ENCODE measurements at regions not wholly inside any gene's neighbourhood (a gene's known extent, or its start where the extent isn't known, plus 50 kb on each side); places are given as distances from the start of the nearest gene placed in this dataset.

DNA sequence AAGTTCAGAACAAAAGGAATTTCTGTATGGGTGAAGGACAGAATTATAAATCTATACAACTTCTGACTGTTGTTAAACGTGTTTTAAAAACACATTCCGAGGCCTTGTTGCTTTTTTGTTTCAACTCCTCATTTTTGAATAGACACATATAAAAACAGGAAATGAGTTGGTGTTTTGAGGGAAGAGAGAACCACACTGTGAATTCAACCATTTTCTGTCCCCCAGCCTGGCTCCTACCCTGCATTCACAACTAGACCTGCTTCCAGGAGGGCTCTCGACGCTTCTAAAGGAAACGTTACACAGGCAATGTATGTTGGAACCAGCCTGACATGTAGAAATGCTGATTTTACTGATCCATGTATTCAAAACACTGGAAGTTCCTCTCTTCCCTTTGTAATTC, 76.5 kb downstream of the OR13A1 start:
- H3K4me1 ChIP-seq (ENCODE audit: low read depth), result no peaks in the 10 kb centered on the region
- H3K36me3 ChIP-seq (ENCODE audit: low read depth), result no peaks in the 10 kb centered on the region
- TF ChIP-seq CTCF (IDR thresholded peaks at IDR 0.05), result no peak
- intact Hi-C loops (cut with DNase I, micrococcal nuclease), result no loop called here
- H3K4me3 ChIP-seq, result no peak overlapping the region
- no peaks in the 10 kb centered on the region for H3K9me3 ChIP-seq
- ATAC-seq (no peak), DNase-seq (no peak)

DNA sequence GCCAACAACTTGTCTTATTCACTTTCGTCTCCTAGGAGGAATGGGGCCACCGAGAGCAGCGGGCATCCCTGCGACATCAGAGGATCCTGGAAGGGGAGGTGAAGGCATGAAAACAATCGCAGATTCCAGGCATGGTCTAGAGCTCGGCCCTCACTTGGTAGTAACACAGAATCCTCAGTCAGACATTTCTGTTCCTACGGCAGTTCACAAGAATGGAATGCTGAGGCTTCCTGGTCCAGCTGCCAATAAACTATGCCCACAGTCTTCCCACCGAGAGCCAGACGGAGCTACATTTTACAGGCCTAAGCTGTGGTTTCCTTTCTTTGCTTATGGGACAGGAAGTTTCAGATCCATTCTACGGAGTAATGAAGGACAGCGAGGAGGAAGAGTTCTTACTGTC, 75.8 kb downstream of the OR13A1 start:
- intact Hi-C loops (cut with DNase I, micrococcal nuclease), result no loop called here
- Histone ChIP-seq H3K4me3 (no peak overlapping the region), H3K4me1 (ENCODE audit: low read depth) (no peaks in the 10 kb centered on the region), H3K9me3 (no peaks in the 10 kb centered on the region), H3K36me3 (ENCODE audit: low read depth) (no peaks in the 10 kb centered on the region)
- DNase-seq (no peak), ATAC-seq (no peak)
- no peak for TF ChIP-seq CTCF (IDR thresholded peaks at IDR 0.05)

DNA sequence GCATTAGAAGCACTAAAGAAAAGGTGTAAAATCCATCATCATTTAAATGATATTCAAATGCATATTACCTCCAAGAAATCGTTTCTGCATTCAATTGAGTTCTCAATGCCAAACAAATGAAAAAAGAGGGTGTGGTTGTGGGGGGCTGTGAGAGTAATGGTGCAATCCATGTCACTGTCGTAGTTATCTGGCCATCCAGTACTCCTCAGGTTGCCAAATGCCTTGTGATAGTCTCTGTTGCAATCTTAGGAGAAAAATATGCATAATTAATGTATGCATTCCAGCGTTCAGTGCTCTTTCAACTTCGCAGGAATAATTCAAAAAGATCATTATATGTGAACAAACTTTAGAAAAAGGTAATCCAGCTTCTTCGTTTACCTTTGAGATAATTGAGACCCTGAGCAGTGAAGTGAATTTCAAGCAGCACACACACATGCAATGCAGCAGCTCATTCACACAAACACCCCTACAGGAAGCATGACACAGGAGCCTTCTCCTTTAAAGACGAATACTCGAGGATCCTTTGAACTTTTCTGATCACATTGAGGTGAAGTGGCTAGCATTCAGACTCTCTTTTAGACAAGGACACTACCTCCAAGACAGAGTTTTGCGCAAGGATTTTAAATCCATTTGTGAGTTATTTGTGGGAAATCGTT, 73.4 kb downstream of the OR13A1 start:
- TF ChIP-seq CTCF (IDR thresholded peaks at IDR 0.05), result no peak
- ATAC-seq (no peak), DNase-seq (no peak)
- intact Hi-C loops (cut with DNase I, micrococcal nuclease), result no loop called here
- no peaks in the 10 kb centered on the region for H3K36me3 ChIP-seq (ENCODE audit: low read depth)
- no peaks in the 10 kb centered on the region for H3K4me1 ChIP-seq (ENCODE audit: low read depth)
- no peaks in the 10 kb centered on the region for H3K9me3 ChIP-seq
- no peak overlapping the region for H3K4me3 ChIP-seq

DNA sequence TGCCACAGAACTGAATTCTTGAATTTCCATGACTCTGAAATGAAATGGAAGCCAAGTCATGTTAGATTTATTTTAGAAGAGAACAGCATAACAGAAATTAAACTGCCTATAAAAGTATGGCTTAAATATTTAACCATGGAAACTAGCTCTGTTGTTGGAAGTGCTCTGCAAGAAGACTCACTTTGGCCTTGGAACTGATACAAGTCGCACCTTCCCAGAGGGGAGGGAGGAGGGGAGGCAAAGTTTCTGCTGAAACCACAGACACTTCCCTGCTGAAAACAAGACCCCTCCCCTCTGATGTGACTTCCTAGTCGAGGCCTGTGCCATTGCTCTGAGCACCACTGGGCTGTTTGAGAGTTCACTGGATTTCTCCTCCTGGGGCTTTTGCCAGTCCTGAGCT, 72.1 kb downstream of the OR13A1 start:
- H3K4me1 ChIP-seq (ENCODE audit: low read depth), result no peaks in the 10 kb centered on the region
- intact Hi-C loops (cut with DNase I, micrococcal nuclease), result no loop called here
- no peak for TF ChIP-seq CTCF (IDR thresholded peaks at IDR 0.05)
- ATAC-seq (no peak), DNase-seq (no peak)
- H3K36me3 ChIP-seq (ENCODE audit: low read depth), result no peaks in the 10 kb centered on the region
- no peaks in the 10 kb centered on the region for H3K9me3 ChIP-seq
- no peak overlapping the region for H3K4me3 ChIP-seq

GRCh38 chr10:45246522-45246921, 68.9 kb downstream of the OR13A1 start:
- no peak for TF ChIP-seq CTCF (IDR thresholded peaks at IDR 0.05)
- ATAC-seq, result no peak

More at GRCh38 chr10:45246522-45246921, 68.9 kb downstream of the OR13A1 start:
- Histone ChIP-seq H3K9me3 (no peaks in the 10 kb centered on the region), H3K36me3 (ENCODE audit: low read depth) (no peaks in the 10 kb centered on the region), H3K4me3 (no peak overlapping the region), H3K4me1 (ENCODE audit: low read depth) (peaks cover 3% of the 10 kb centered on the region)
- intact Hi-C loops (cut with DNase I, micrococcal nuclease), result no loop called here
- no peak for DNase-seq

All from mucosa of descending colon (tissue), 3 donors.